GM18519 (cell line): ENCODE measurements at regions not wholly inside any gene's neighbourhood (a gene's known extent, or its start where the extent isn't known, plus 50 kb on each side); places are given as distances from the start of the nearest gene placed in this dataset.
"Not testable (repeated sequence)": the region's sequence is repeated elsewhere in the genome, so short reads cannot be mapped to it uniquely, and the experiment has no call there.

Experiments
- ATAC-seq: cut with Tn5 transposase; IDR thresholded peaks from one replicate; pipeline ENCODE4 v1.9.1; 2021; ENCODE audit warnings: mild to moderate bottlenecking, moderate library complexity; ENCODE audit not compliant: unreplicated experiment, low FRiP score

GRCh38 chr13:54004026-54004699 lies 975.5 kb downstream of the OLFM4 start:
- no peak for ATAC-seq

GRCh38 chr13:54016542-54016941 lies 987.9 kb downstream of the OLFM4 start:
- no peak for ATAC-seq

- no peak for ATAC-seq
These were observed 989.9 kb downstream of the OLFM4 start for GRCh38 chr13:54018485-54018884.

GRCh38 chr13:54029226-54029625 lies 1000.6 kb downstream of the OLFM4 start:
- ATAC-seq, result peak; percentile 100

- ATAC-seq, result no peak
These were observed 1001.1 kb downstream of the OLFM4 start for GRCh38 chr13:54029720-54030119.

- ATAC-seq, result no peak
These were observed 1004.8 kb downstream of the OLFM4 start for GRCh38 chr13:54033323-54033861.

GRCh38 chr13:54034047-54034446 lies 1005.4 kb downstream of the OLFM4 start:
- no peak for ATAC-seq

- not testable (repeated sequence) for ATAC-seq
These were observed 1028.8 kb downstream of the OLFM4 start for GRCh38 chr13:54057416-54057815.

GRCh38 chr13:54069958-54070357 lies 1041.3 kb downstream of the OLFM4 start:
- not testable (repeated sequence) for ATAC-seq

- ATAC-seq, result no peak
These were observed 1049.0 kb downstream of the OLFM4 start for GRCh38 chr13:54077569-54077968.

- no peak for ATAC-seq
These were observed 1049.8 kb downstream of the OLFM4 start for GRCh38 chr13:54078271-54078870.

GRCh38 chr13:54082309-54082708 lies 1053.7 kb downstream of the OLFM4 start:
- ATAC-seq, result not testable (repeated sequence)

- ATAC-seq, result no peak
These were observed 1063.3 kb downstream of the OLFM4 start for GRCh38 chr13:54091884-54092283.

- ATAC-seq, result no peak
These were observed 1064.1 kb downstream of the OLFM4 start for GRCh38 chr13:54092686-54093085.

GRCh38 chr13:54110597-54110996 lies 1082.0 kb downstream of the OLFM4 start:
- no peak for ATAC-seq

- no peak for ATAC-seq
These were observed 1096.1 kb downstream of the OLFM4 start for GRCh38 chr13:54124700-54125099.

GRCh38 chr13:54130931-54131330 lies 1102.3 kb downstream of the OLFM4 start:
- ATAC-seq, result not testable (repeated sequence)

GRCh38 chr13:54131433-54131832 lies 1102.8 kb downstream of the OLFM4 start:
- not testable (repeated sequence) for ATAC-seq

GRCh38 chr13:54132127-54132526 lies 1103.5 kb downstream of the OLFM4 start:
- not testable (repeated sequence) for ATAC-seq

GRCh38 chr13:54132720-54133119 lies 1104.1 kb downstream of the OLFM4 start:
- not testable (repeated sequence) for ATAC-seq

GRCh38 chr13:54133746-54134145 lies 1105.1 kb downstream of the OLFM4 start:
- ATAC-seq, result no peak

- no peak for ATAC-seq
These were observed 1116.2 kb downstream of the OLFM4 start for GRCh38 chr13:54144828-54145227.
